ENCODE measurements at regions not wholly inside any gene's neighbourhood (a gene's known extent, or its start where the extent isn't known, plus 50 kb on each side); places are given as distances from the start of the nearest gene placed in this dataset.
"Not testable (repeated sequence)": the region's sequence is repeated elsewhere in the genome, so short reads cannot be mapped to it uniquely, and the experiment has no call there.

- Histone ChIP-seq H3K27me3 (no peaks in the 10 kb centered on the region), H3K36me3 (no peaks in the 10 kb centered on the region), H3K4me1 (peaks cover 0 to 24% (median 4%) of the 10 kb centered on the region in 4 donors), H3K27ac (no peak overlapping the region), H3K4me3 (no peak overlapping the region), H3K9me3 (no peaks in the 10 kb centered on the region)
- intact Hi-C loops (cut with DNase I; ENCODE audit: low total_unique reads), result no loop called here
- TF ChIP-seq POLR2AphosphoS5 (IDR thresholded peaks at IDR 0.05) (no peak), EP300 (IDR thresholded peaks at IDR 0.05) (no peak), POLR2A (IDR thresholded peaks at IDR 0.05) (no peak)
- TF ChIP-seq, protein P1, sequence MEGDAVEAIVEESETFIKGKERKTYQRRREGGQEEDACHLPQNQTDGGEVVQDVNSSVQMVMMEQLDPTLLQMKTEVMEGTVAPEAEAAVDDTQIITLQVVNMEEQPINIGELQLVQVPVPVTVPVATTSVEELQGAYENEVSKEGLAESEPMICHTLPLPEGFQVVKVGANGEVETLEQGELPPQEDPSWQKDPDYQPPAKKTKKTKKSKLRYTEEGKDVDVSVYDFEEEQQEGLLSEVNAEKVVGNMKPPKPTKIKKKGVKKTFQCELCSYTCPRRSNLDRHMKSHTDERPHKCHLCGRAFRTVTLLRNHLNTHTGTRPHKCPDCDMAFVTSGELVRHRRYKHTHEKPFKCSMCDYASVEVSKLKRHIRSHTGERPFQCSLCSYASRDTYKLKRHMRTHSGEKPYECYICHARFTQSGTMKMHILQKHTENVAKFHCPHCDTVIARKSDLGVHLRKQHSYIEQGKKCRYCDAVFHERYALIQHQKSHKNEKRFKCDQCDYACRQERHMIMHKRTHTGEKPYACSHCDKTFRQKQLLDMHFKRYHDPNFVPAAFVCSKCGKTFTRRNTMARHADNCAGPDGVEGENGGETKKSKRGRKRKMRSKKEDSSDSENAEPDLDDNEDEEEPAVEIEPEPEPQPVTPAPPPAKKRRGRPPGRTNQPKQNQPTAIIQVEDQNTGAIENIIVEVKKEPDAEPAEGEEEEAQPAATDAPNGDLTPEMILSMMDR (IDR thresholded peaks at IDR 0.05), result no peak
- WGBS, 5 donors, result 79 to 88% (median 83%) methylated on average over 6 of the region's 6 CpGs
- DNase-seq, result no peak
Measured at GRCh38 chr5:143593723-143594122, 190.2 kb upstream of the NR3C1 start.

DNA sequence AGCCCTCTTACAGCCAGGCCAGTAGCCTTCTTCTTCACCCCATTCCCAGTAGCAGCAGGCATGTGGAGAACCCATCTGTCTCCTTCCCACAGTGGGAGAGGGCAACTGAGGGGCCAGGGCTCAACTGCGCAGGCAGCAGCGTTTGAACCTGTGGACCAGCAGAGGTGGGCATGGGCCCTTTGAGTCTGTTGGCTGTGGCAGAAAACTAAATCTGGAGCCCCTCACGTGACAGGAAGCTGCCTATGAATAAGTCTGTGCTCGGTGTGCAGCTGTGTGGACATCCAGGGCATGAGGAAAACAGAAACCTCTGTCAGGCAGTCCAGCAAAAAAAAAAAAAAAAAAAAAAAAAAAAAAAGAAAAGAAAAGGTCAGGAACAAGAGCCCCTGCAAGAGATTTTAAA, 189.2 kb upstream of the NR3C1 start:
- Histone ChIP-seq H3K27me3 (no peaks in the 10 kb centered on the region), H3K36me3 (no peaks in the 10 kb centered on the region), H3K4me1 (peaks cover 0 to 24% (median 4%) of the 10 kb centered on the region in 4 donors), H3K27ac (no peak overlapping the region), H3K9me3 (no peaks in the 10 kb centered on the region), H3K4me3 (no peak overlapping the region)
- WGBS, 5 donors, result 58 to 77% (median 69%) methylated on average over 4 of the region's 4 CpGs
- no peak for DNase-seq
- intact Hi-C loops (cut with DNase I; ENCODE audit: low total_unique reads), result no loop called here
- TF ChIP-seq EP300 (IDR thresholded peaks at IDR 0.05) (no peak), POLR2AphosphoS5 (IDR thresholded peaks at IDR 0.05) (no peak), POLR2A (IDR thresholded peaks at IDR 0.05) (no peak)
- TF ChIP-seq, protein P1 (IDR thresholded peaks at IDR 0.05), result no peak

GRCh38 chr5:143588933-143589662, 185.6 kb upstream of the NR3C1 start:
- H3K9me3 ChIP-seq, result no peaks in the 10 kb centered on the region
- no peaks in the 10 kb centered on the region for H3K36me3 ChIP-seq
- H3K27ac ChIP-seq, result no peak overlapping the region
- no peaks in the 10 kb centered on the region for H3K27me3 ChIP-seq
- WGBS, 5 donors, result 65 to 84% (median 69%) methylated on average over 7 of the region's 7 CpGs
- no peak for DNase-seq
- TF ChIP-seq POLR2A (IDR thresholded peaks at IDR 0.05) (no peak), EP300 (IDR thresholded peaks at IDR 0.05) (no peak), POLR2AphosphoS5 (IDR thresholded peaks at IDR 0.05) (no peak)
- TF ChIP-seq, protein P1 (IDR thresholded peaks at IDR 0.05), result no peak
- intact Hi-C loops (cut with DNase I; ENCODE audit: low total_unique reads), result no loop called here
- H3K4me1 ChIP-seq, result peaks cover 0 to 11% (median 0%) of the 10 kb centered on the region in 4 donors
- H3K4me3 ChIP-seq, result no peak overlapping the region

GRCh38 chr5:143588121-143588520, 184.6 kb upstream of the NR3C1 start:
- H3K4me1 ChIP-seq, result peaks cover 0 to 11% (median 0%) of the 10 kb centered on the region in 4 donors
- intact Hi-C loops (cut with DNase I; ENCODE audit: low total_unique reads); H3K27me3 ChIP-seq; H3K36me3 ChIP-seq; H3K27ac ChIP-seq; DNase-seq; H3K4me3 ChIP-seq; H3K9me3 ChIP-seq: not testable (repeated sequence)
- WGBS, 5 donors, result 76 to 91% (median 87%) methylated on average over 3 of the region's 3 CpGs

DNA sequence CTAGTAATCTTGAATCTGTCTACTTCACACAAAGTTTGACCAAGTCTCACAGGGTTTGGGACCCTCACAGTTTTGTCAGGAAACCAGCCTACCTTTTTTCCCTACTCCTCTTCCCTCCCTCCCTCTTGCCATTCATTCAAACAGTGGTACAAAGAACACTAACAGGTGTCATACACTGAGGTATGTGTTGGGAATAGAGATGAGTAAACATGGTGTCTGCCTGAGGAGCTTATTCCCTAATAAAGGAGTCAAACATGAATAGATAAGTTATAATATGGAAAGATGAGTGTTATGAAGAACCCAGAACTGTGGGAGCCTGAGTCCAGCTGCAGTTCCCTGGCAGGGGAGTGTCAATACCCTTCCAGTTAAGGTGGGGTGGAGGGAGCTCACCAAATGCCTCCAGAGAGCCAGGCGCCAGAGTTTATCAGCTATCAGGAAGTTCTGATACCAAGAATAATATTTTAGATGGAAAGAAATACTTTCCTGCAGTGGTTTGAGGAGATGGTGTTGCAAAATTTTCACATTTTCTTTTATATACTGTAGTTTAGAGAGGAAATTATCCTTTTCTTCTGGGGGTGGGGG, 183.4 kb upstream of the NR3C1 start:
- WGBS, 5 donors, result 26 to 78% (median 55%) methylated on average over 1 of the region's 1 CpG
- peaks cover 0 to 6% (median 0%) of the 10 kb centered on the region in 4 donors for H3K4me1 ChIP-seq
- no peak for DNase-seq
- H3K36me3 ChIP-seq, result no peaks in the 10 kb centered on the region
- intact Hi-C loops (cut with DNase I; ENCODE audit: low total_unique reads), result no loop called here
- no peaks in the 10 kb centered on the region for H3K27me3 ChIP-seq
- H3K4me3 ChIP-seq, result no peak overlapping the region
- TF ChIP-seq POLR2AphosphoS5 (IDR thresholded peaks at IDR 0.05) (no peak), POLR2A (IDR thresholded peaks at IDR 0.05) (no peak), EP300 (IDR thresholded peaks at IDR 0.05) (no peak)
- TF ChIP-seq, protein P1 (IDR thresholded peaks at IDR 0.05), result no peak
- no peak overlapping the region for H3K27ac ChIP-seq
- H3K9me3 ChIP-seq, result no peaks in the 10 kb centered on the region
